B cell (primary cell): ENCODE measurements at regions not wholly inside any gene's neighbourhood (a gene's known extent, or its start where the extent isn't known, plus 50 kb on each side); places are given as distances from the start of the nearest gene placed in this dataset.

Experiments used
- ATAC-seq: fragments of 200-7000 bp; cut with Tn5 transposase; one replicate; pipeline ENCODE4 v1.10.0; 2021; ENCODE audit warnings: low read depth, mild to moderate bottlenecking, moderate number of reproducible peaks, moderate library complexity
- CTCF ChIA-PET: fragments of 350-600 bp; sonication (Branson Sonifier 250); formaldehyde crosslinking; loops from one replicate; lab custom pipeline; 2021; ENCODE audit warnings: antibody characterized with exemption, inconsistent platforms; lab: Charles Lee
- POLR2A ChIA-PET: fragments of 350-600 bp; sonication (Branson Sonifier 250); formaldehyde crosslinking; loops from one replicate; lab custom pipeline; 2021; ENCODE audit warnings: antibody characterized with exemption; lab: Charles Lee
- DNase-seq: peaks from one replicate; pipeline ENCODE4 v3.0.0; 2013
- H2AFZ ChIP-seq: 2 replicates; pipeline ENCODE4 v1.6.1; 2012; ENCODE audit warnings: mild to moderate bottlenecking, low read depth, low read length; ENCODE audit not compliant: insufficient read depth, poor library complexity, severe bottlenecking
- H3K27ac ChIP-seq, 2 donors: 1 replicate in 1 of 2; 2 replicates in 1 of 2; pipeline ENCODE4 v1.5.1; 2012 to 2013; ENCODE audit warnings: low read length in 2 of 2, mild to moderate bottlenecking in 2 of 2, moderate library complexity in 1 of 2
- H3K27me3 ChIP-seq, 4 experiments: fragments of 200-600 bp in 1 of 4; sonication (generic) in 1 of 4; replicated peaks in 1 of 4; 1 replicate in 2 of 4; 2 replicates in 2 of 4; pipeline versions ENCODE4 v1.6.1 to v1.7.0; 2013 to 2016; ENCODE audit warnings: low read length in 3 of 4, mild to moderate bottlenecking in 2 of 4, mixed read lengths in 1 of 4, moderate library complexity in 1 of 4; ENCODE audit not compliant: insufficient read depth in 4 of 4, control insufficient read depth in 3 of 4; ENCODE audit errors: control extremely low read depth in 1 of 4
- H3K36me3 ChIP-seq, 2 experiments: replicated peaks in 1 of 2; 1 replicate in 1 of 2; 2 replicates in 1 of 2; pipeline versions ENCODE4 v1.6.1 to v1.7.1; 2013; ENCODE audit warnings: low read length in 1 of 2; ENCODE audit not compliant: insufficient read depth in 2 of 2, control insufficient read depth in 1 of 2; ENCODE audit errors: control extremely low read depth in 1 of 2, extremely low read depth in 1 of 2
- H3K4me1 ChIP-seq, 2 donors: fragments of 200-600 bp in 1 of 2; sonication (generic) in 1 of 2; 1 replicate in 1 of 2; 2 replicates in 1 of 2; pipeline versions ENCODE4 v1.5.1 to v1.6.1; 2013 to 2017; ENCODE audit warnings: low read length in 2 of 2; ENCODE audit not compliant: control insufficient read depth in 2 of 2, insufficient read depth in 2 of 2
- H3K4me2 ChIP-seq: replicated peaks from 2 replicates; pipeline ENCODE3; 2012; ENCODE audit warnings: mild to moderate bottlenecking, low read depth, low read length; ENCODE audit not compliant: poor library complexity, severe bottlenecking
- H3K4me3 ChIP-seq, 5 experiments: fragments of 200-600 bp in 1 of 5; sonication (generic) in 1 of 5; 1 replicate in 3 of 5; 2 replicates in 2 of 5; pipeline versions ENCODE4 v1.5.1 to v1.7.0; 2011 to 2016; ENCODE audit warnings: low read length in 4 of 5, mild to moderate bottlenecking in 4 of 5, low read depth in 2 of 5, control low read depth in 1 of 5, moderate library complexity in 1 of 5; ENCODE audit not compliant: insufficient read depth in 1 of 5; ENCODE audit errors: control extremely low read depth in 1 of 5, extremely low read depth in 1 of 5
- H3K79me2 ChIP-seq: fragments of 200-600 bp; sonication (generic); one replicate; pipeline ENCODE4 v1.6.0; 2016; ENCODE audit warnings: low read length; ENCODE audit not compliant: control insufficient read depth, insufficient read depth
- H3K9ac ChIP-seq: fragments of 200-600 bp; sonication (generic); 2 replicates; pipeline ENCODE4 v1.6.1; 2017; ENCODE audit warnings: mild to moderate bottlenecking, low read length, moderate library complexity
- H3K9me3 ChIP-seq, 3 donors: one replicate each; pipeline versions ENCODE4 v1.6.1 to v1.7.1; 2013; ENCODE audit warnings: low read length in 2 of 3; ENCODE audit not compliant: control insufficient read depth in 2 of 3, insufficient read depth in 1 of 3; ENCODE audit errors: control extremely low read depth in 1 of 3
- H4K20me1 ChIP-seq: 2 replicates; pipeline ENCODE4 v1.6.0; 2012; ENCODE audit warnings: mild to moderate bottlenecking, low read length; ENCODE audit not compliant: insufficient read depth, control insufficient read depth, poor library complexity, severe bottlenecking
- H3K27ac Mint-ChIP-seq: one replicate; pipeline ENCODE4 v1.8.0; 2021; ENCODE audit warnings: mixed read lengths
- H3K27me3 Mint-ChIP-seq: one replicate; pipeline ENCODE4 v1.8.0; 2021; ENCODE audit warnings: mixed read lengths
- H3K4me1 Mint-ChIP-seq: one replicate; pipeline ENCODE4 v1.8.0; 2021; ENCODE audit warnings: mixed read lengths
- H3K4me3 Mint-ChIP-seq: one replicate; pipeline ENCODE4 v1.8.0; 2021; ENCODE audit warnings: mixed read lengths
- H3K9me3 Mint-ChIP-seq: one replicate; pipeline ENCODE4 v1.8.0; 2022; ENCODE audit warnings: mixed read lengths; ENCODE audit not compliant: insufficient read depth
- CTCF ChIP-seq: fragments of 200-600 bp; IDR thresholded peaks from one replicate; pipeline ENCODE4 v1.8.0; 2022; ENCODE audit warnings: antibody characterized with exemption, mild to moderate bottlenecking
- EZH2 ChIP-seq: IDR thresholded peaks from 2 replicates; pipeline ENCODE4 v1.6.1; 2012; ENCODE audit warnings: borderline replicate concordance, low read depth, mild to moderate bottlenecking, moderate library complexity, low read length; ENCODE audit not compliant: insufficient read depth, poor library complexity, severe bottlenecking
- WGBS: methylation state at CpG from one replicate; pipeline ENCODE4 v1.1.5; 2013; ENCODE audit warnings: missing lambda C conversion rate; ENCODE audit not compliant: insufficient coverage; 5-methylcytosine and 5-hydroxymethylcytosine counted together
- intact Hi-C: fragments of 100-400 bp; cut with micrococcal nuclease; formaldehyde crosslinking; loops from one replicate; pipeline ENCODE4 v1.10.0; 2022

GRCh38 chr18:2083691-2084090 is 487.6 kb downstream of the METTL4 start:
- H2AFZ ChIP-seq, result no peak overlapping the region
- H3K79me2 ChIP-seq, result no peaks in the 10 kb centered on the region
- H3K27me3 ChIP-seq, result no peaks in the 10 kb centered on the region
- no peak overlapping the region for H3K4me3 Mint-ChIP-seq
- 36% methylated on average over 2 of the region's 3 CpGs for WGBS
- POLR2A ChIA-PET, result no interaction called here
- H3K4me1 Mint-ChIP-seq, result no peaks in the 10 kb centered on the region
- intact Hi-C loops, result no loop called here
- H3K9me3 ChIP-seq, result no peaks in the 10 kb centered on the region
- H3K9ac ChIP-seq, result no peak overlapping the region
- no peak overlapping the region for H3K27ac ChIP-seq
- H3K4me2 ChIP-seq, result no peak overlapping the region
- DNase-seq, result no peak
- no peak for TF ChIP-seq EZH2
- no peak for TF ChIP-seq CTCF
- H3K9me3 Mint-ChIP-seq, result no peaks in the 10 kb centered on the region
- CTCF ChIA-PET, result no interaction called here
- H3K36me3 ChIP-seq, result no peaks in the 10 kb centered on the region
- H3K4me1 ChIP-seq, result no peaks in the 10 kb centered on the region
- H3K27ac Mint-ChIP-seq, result no peak overlapping the region
- ATAC-seq, result no peak
- H4K20me1 ChIP-seq, result no peaks in the 10 kb centered on the region
- H3K4me3 ChIP-seq, result no peak overlapping the region
- no peaks in the 10 kb centered on the region for H3K27me3 Mint-ChIP-seq

- H2AFZ ChIP-seq, result no peak overlapping the region
- no peaks in the 10 kb centered on the region for H3K9me3 Mint-ChIP-seq
- ChIA-PET POLR2A (no interaction called here), CTCF (no interaction called here)
- no peaks in the 10 kb centered on the region for H3K4me1 ChIP-seq
- no peaks in the 10 kb centered on the region for H4K20me1 ChIP-seq
- no peaks in the 10 kb centered on the region for H3K4me1 Mint-ChIP-seq
- no peaks in the 10 kb centered on the region for H3K9me3 ChIP-seq
- H3K36me3 ChIP-seq, result no peaks in the 10 kb centered on the region
- no peaks in the 10 kb centered on the region for H3K27me3 ChIP-seq
- H3K4me2 ChIP-seq, result no peak overlapping the region
- no peak overlapping the region for H3K9ac ChIP-seq
- intact Hi-C loops, result no loop called here
- H3K27ac Mint-ChIP-seq, result no peak overlapping the region
- H3K4me3 ChIP-seq, result no peak overlapping the region
- no peak overlapping the region for H3K4me3 Mint-ChIP-seq
- TF ChIP-seq EZH2, result no peak
- no peak for TF ChIP-seq CTCF
- DNase-seq, result no peak
- H3K27ac ChIP-seq, result no peak overlapping the region
- no peaks in the 10 kb centered on the region for H3K27me3 Mint-ChIP-seq
- no peak for ATAC-seq
- H3K79me2 ChIP-seq, result no peaks in the 10 kb centered on the region
These were observed 484.9 kb downstream of the METTL4 start for GRCh38 chr18:2086439-2086838.
